Common myeloid progenitor, CD34-positive (primary cell): ENCODE measurements at regions not wholly inside any gene's neighbourhood (a gene's known extent, or its start where the extent isn't known, plus 50 kb on each side); places are given as distances from the start of the nearest gene placed in this dataset.

Source experiments
- CTCF ChIA-PET: fragments of 350-600 bp; sonication (Branson Sonifier 250); formaldehyde crosslinking; loops from one replicate; lab custom pipeline; 2021; ENCODE audit warnings: antibody characterized with exemption; lab: Charles Lee
- POLR2A ChIA-PET: fragments of 350-600 bp; sonication (Branson Sonifier 250); formaldehyde crosslinking; loops from one replicate; lab custom pipeline; 2021; ENCODE audit warnings: antibody characterized with exemption; lab: Charles Lee
- DNase-seq, 3 donors: peaks; one replicate each; pipeline versions ENCODE4 v3.0.0 to v3.0.0-alpha.2; 2013
- H3K27ac ChIP-seq, 2 experiments: 1 replicate in 1 of 2; 2 replicates in 1 of 2; pipeline ENCODE4 v1.7.0; 2013; ENCODE audit warnings: inconsistent platforms in 2 of 2, low read length in 2 of 2, mild to moderate bottlenecking in 2 of 2, low read depth in 1 of 2, moderate library complexity in 1 of 2; ENCODE audit not compliant: severe bottlenecking in 2 of 2, insufficient read depth in 1 of 2, poor library complexity in 1 of 2
- H3K27me3 ChIP-seq, 5 experiments: replicated peaks in 2 of 5; 1 replicate in 3 of 5; 2 replicates in 2 of 5; pipeline versions ENCODE4 v1.6.1 to v1.7.0; 2013; ENCODE audit warnings: low read length in 4 of 5, mild to moderate bottlenecking in 2 of 5, moderate library complexity in 2 of 5, inconsistent platforms in 1 of 5; ENCODE audit not compliant: insufficient read depth in 5 of 5, control insufficient read depth in 4 of 5
- H3K36me3 ChIP-seq, 4 experiments: 1 replicate in 2 of 4; 2 replicates in 2 of 4; pipeline versions ENCODE4 v1.6.1 to v1.7.0; 2013; ENCODE audit warnings: low read length in 3 of 4, control low read depth in 1 of 4, mild to moderate bottlenecking in 1 of 4; ENCODE audit not compliant: control insufficient read depth in 4 of 4, insufficient read depth in 4 of 4
- H3K4me1 ChIP-seq, 4 experiments: 1 replicate in 3 of 4; 2 replicates in 1 of 4; pipeline versions ENCODE4 v1.6.1 to v1.7.1; 2013; ENCODE audit warnings: low read length in 3 of 4, mild to moderate bottlenecking in 3 of 4, control low read depth in 1 of 4, inconsistent platforms in 1 of 4, moderate library complexity in 1 of 4; ENCODE audit not compliant: control insufficient read depth in 4 of 4, insufficient read depth in 4 of 4; ENCODE audit errors: control extremely low read depth in 1 of 4
- H3K4me3 ChIP-seq, 7 experiments: 1 replicate in 4 of 7; 2 replicates in 3 of 7; pipeline versions ENCODE4 v1.5.1 to v1.7.0; 2013; ENCODE audit warnings: mild to moderate bottlenecking in 7 of 7, low read length in 6 of 7, moderate library complexity in 6 of 7, inconsistent platforms in 2 of 7, low read depth in 2 of 7, control low read depth in 1 of 7; ENCODE audit not compliant: insufficient read depth in 4 of 7, control insufficient read depth in 1 of 7; ENCODE audit errors: extremely low read depth in 1 of 7
- H3K9me3 ChIP-seq, 5 experiments: 1 replicate in 4 of 5; 2 replicates in 1 of 5; pipeline versions ENCODE4 v1.6.1 to v1.7.1; 2013; ENCODE audit warnings: low read length in 4 of 5, mild to moderate bottlenecking in 2 of 5, inconsistent platforms in 1 of 5, low read depth in 1 of 5, moderate library complexity in 1 of 5; ENCODE audit not compliant: control insufficient read depth in 4 of 5, insufficient read depth in 2 of 5; ENCODE audit errors: control extremely low read depth in 1 of 5
- WGBS: methylation state at CpG from one replicate; pipeline ENCODE4 v1.1.5; 2013; ENCODE audit not compliant: insufficient coverage; 5-methylcytosine and 5-hydroxymethylcytosine counted together

DNA sequence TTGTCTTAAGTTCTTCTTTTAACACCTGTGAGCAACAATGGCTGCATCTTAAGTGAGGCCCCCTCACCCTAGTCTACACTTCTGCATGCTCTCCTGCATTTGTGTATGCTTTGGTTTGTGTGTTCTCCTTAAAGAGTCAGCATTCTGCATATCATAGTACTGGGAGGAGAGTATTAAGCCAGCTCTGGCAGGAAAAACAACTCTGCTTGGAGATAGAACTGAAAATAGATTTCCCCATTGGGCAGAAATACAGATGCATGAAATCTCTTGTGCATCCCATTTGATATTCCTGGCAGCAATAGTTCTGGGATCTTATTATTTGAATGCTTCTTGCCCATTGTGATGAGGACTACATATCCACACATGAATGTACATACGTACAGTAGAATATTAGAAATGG, 70.6 kb upstream of the PRICKLE1 start:
- no CpG with 5 or more reads among the region's 1 CpG for WGBS

DNA sequence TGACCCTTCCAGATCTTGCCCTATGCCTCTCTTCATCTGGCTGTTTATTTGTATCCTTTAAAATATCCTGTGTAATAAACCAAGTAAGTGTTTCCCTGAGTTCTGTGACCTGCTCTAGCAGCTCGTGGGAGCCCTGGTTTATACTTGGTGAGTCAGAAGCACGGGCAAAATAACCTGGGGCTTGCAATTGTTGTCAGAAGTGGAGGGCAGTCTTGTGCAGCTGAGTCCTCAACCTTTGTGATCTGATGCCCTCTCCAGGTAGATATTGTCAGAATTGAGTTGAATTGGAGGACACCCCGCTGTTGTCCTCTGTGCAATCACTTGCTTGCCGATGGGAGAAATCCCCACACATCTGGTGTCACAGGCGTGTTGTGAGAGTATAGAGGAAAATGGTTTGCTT, 62.5 kb upstream of the PRICKLE1 start:
- no peak for DNase-seq

More for the DNA sequence above, 70.6 kb upstream of the PRICKLE1 start:
- Histone ChIP-seq H3K27ac (no peak overlapping the region), H3K4me1 (no peaks in the 10 kb centered on the region), H3K36me3 (no peaks in the 10 kb centered on the region), H3K9me3 (peaks cover 0 to 2% (median 0%) of the 10 kb centered on the region in 5 experiments), H3K4me3 (no peak overlapping the region), H3K27me3 (no peaks in the 10 kb centered on the region)
- ChIA-PET CTCF (interaction anchor here (1.4 kb wide), 1 partner anchor 102 kb away, joined by 3 read pairs; no protein-coding TSS in a partner anchor), POLR2A (no interaction called here)
- DNase-seq, result no peak

DNA sequence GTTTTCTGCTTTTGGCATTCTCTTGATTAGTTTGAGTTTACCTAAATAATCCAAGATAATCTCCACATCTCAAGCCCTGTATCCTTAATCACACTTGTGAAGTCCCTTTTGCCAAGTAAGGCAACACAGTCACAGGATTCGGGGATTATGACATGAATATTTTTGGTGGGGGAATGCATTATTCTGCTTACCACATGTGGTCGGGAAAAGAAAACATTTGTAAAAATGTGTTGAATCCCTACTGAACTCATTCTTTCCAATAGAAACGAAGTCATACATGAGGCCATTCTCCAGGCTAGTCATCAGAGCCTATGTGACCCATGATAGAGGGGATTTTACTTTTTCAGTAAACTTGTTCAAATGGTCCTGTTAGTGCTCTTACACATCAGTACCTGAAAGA, 58.5 kb upstream of the PRICKLE1 start:
- Histone ChIP-seq H3K4me1 (no peaks in the 10 kb centered on the region), H3K9me3 (peaks cover 0 to 2% (median 0%) of the 10 kb centered on the region in 5 experiments), H3K27me3 (no peaks in the 10 kb centered on the region), H3K27ac (no peak overlapping the region), H3K36me3 (no peaks in the 10 kb centered on the region), H3K4me3 (no peak overlapping the region)
- WGBS, result 40% methylated on average over 1 of the region's 3 CpGs
- CTCF ChIA-PET, result no interaction called here
- POLR2A ChIA-PET, result no interaction called here
- DNase-seq, result no peak

More for the DNA sequence above, 62.5 kb upstream of the PRICKLE1 start:
- Histone ChIP-seq H3K4me3 (no peak overlapping the region), H3K27me3 (no peaks in the 10 kb centered on the region), H3K27ac (no peak overlapping the region), H3K36me3 (no peaks in the 10 kb centered on the region), H3K4me1 (no peaks in the 10 kb centered on the region), H3K9me3 (peaks cover 0 to 2% (median 0%) of the 10 kb centered on the region in 5 experiments)
- 42% methylated on average over 2 of the region's 5 CpGs for WGBS
- CTCF ChIA-PET, result no interaction called here
- POLR2A ChIA-PET, result no interaction called here

DNA sequence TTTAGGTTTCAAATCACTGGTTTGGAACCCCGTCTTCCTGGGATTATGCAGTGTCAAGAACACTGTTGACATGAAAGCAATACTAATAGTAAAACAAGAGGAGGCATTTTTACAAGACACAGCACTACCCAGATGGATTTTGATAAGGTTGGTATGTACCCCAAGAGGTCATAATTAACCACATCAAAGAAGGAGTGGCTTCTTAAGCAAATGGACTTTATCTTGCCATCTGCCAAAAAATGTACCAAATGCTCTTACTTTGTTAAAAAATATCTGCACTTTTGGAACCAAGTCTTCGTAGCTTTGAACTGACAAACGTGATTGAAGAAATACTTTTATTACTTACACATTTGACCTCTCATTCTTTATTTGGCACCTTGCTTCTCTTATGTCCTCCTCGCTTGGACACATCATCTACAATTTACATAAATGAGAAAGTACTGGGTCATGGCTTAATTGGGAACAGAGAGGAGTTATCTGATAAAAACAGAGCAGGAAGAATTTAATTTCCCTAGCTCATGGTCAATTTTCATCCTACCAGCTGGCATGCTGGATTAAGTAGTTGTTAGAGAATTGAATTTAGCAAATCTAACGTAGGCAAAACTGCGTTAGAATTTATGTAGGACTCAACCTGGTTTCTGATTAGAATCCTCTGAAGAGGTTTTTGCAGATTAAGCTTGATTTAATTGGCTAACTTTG, 54.5 kb upstream of the PRICKLE1 start:
- DNase-seq, result no peak
- H3K27ac ChIP-seq, result no peak overlapping the region
- POLR2A ChIA-PET, result no interaction called here
- WGBS, result 86% methylated on average over 5 of the region's 6 CpGs
- H3K4me3 ChIP-seq, result no peak overlapping the region
- H3K27me3 ChIP-seq, result no peaks in the 10 kb centered on the region
- CTCF ChIA-PET, result no interaction called here
- H3K4me1 ChIP-seq, result no peaks in the 10 kb centered on the region
- H3K36me3 ChIP-seq, result no peaks in the 10 kb centered on the region
- H3K9me3 ChIP-seq, result no peaks in the 10 kb centered on the region

DNA sequence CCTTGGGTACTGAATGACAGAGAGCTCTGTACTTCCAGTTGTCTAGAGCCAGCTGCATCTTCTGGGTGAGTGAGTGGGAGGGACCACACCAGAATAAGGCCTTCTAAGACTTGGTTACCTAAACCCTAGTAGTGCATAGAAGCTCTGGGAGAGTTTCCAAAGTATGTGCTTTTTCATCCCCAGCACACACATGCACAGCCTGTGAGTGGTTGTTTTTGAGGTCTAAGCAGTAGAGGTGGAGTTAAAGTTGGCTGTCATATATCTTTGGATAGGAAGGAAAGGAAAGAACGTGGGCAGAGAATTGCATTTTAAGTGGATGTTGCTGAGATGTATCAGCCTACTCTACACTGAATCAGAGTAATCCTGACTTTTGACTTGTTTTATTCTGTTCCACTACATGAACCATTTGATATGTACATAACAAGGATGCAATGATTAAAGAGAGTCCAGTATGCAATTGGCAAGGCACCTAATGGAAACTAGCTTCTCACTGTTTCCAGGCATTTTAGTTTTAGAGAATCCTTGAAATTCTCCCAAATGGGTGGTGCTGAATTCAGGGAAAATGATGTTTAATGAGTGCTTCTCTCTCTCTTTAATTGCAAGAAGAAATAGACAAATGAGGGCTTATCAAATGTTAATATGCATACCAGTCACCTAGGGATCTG, 51.8 kb upstream of the PRICKLE1 start:
- WGBS, result no CpG with 5 or more reads among the region's 1 CpG
- no peak for DNase-seq
- CTCF ChIA-PET, result no interaction called here
- POLR2A ChIA-PET, result no interaction called here
- Histone ChIP-seq H3K27ac (no peak overlapping the region), H3K36me3 (no peaks in the 10 kb centered on the region), H3K27me3 (no peaks in the 10 kb centered on the region), H3K4me1 (no peaks in the 10 kb centered on the region), H3K4me3 (no peak overlapping the region), H3K9me3 (no peaks in the 10 kb centered on the region)

DNA sequence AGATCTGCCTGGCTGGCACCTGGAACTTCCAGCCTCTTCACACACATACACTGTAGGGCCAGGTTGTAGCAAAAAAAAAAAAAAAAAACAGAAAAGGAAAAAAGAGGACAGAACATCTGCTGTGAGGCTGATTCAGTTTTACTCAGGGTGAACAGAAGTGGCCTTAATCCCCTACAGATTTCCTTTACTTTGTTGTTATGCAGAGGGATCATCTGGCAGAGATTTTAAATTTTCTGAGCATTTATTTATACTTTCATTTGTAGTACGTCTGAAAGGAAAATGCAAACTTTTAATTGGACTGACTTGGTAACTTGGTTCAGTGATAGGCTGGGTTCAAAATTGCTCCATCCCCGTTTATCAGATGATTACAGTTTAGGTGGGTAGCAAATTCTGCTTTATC, 50.8 kb upstream of the PRICKLE1 start:
- H3K9me3 ChIP-seq, result no peaks in the 10 kb centered on the region
- POLR2A ChIA-PET, result no interaction called here
- no peaks in the 10 kb centered on the region for H3K4me1 ChIP-seq
- no peaks in the 10 kb centered on the region for H3K36me3 ChIP-seq
- H3K4me3 ChIP-seq, result no peak overlapping the region
- no peaks in the 10 kb centered on the region for H3K27me3 ChIP-seq
- no CpG with 5 or more reads among the region's 2 CpGs for WGBS
- DNase-seq, result no peak
- CTCF ChIA-PET, result no interaction called here
- no peak overlapping the region for H3K27ac ChIP-seq

DNA sequence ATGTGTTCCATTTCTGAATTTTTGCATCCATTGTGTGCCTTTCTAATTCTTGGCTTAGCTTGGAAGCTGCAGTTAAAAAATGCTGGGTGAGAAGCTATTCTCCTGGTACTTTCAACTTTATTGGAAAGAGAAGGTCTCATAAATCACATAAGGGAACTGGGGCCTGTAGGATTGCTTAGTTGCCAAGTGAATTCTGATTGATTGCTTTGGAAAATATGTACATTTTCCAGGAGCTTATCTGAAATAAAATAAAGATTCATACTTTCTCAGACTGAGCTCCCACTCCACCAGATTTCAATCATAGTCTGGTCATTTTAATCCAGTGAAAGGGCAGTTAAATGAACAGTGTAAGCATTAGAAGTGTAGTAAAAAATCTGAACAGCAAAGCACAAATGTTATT, 50.0 kb upstream of the PRICKLE1 start:
- CTCF ChIA-PET, result no interaction called here
- DNase-seq, result no peak
- Histone ChIP-seq H3K27me3 (no peaks in the 10 kb centered on the region), H3K9me3 (no peaks in the 10 kb centered on the region), H3K36me3 (no peaks in the 10 kb centered on the region), H3K4me1 (no peaks in the 10 kb centered on the region), H3K4me3 (no peak overlapping the region), H3K27ac (no peak overlapping the region)
- POLR2A ChIA-PET, result no interaction called here
